Trophoblast cell (in vitro differentiated cells and primary cell): ENCODE measurements at regions not wholly inside any gene's neighbourhood (a gene's known extent, or its start where the extent isn't known, plus 50 kb on each side); places are given as distances from the start of the nearest gene placed in this dataset.
"Not testable (repeated sequence)": the region's sequence is repeated elsewhere in the genome, so short reads cannot be mapped to it uniquely, and the experiment has no call there.

ENCODE experiments used
- DNase-seq, 2 donors: peaks; one replicate each; pipeline ENCODE4 v3.0.0-alpha.2; 2016
- H2AFZ ChIP-seq: 2 replicates; pipeline ENCODE4 v1.6.1; 2013; ENCODE audit warnings: low read length, moderate library complexity, mild to moderate bottlenecking; ENCODE audit not compliant: insufficient read depth, poor library complexity
- H2AK5ac ChIP-seq: 2 replicates; pipeline ENCODE4 v1.6.1; 2013; ENCODE audit warnings: mild to moderate bottlenecking, low read length
- H2BK120ac ChIP-seq: 2 replicates; pipeline ENCODE4 v1.6.1; 2013; ENCODE audit warnings: low read length, mild to moderate bottlenecking, moderate library complexity; ENCODE audit not compliant: insufficient read depth, poor library complexity
- H2BK12ac ChIP-seq: 2 replicates; pipeline ENCODE4 v1.6.1; 2013; ENCODE audit warnings: mild to moderate bottlenecking, low read length, moderate library complexity
- H2BK5ac ChIP-seq: 2 replicates; pipeline ENCODE4 v1.6.1; 2013; ENCODE audit warnings: low read length, low read depth, moderate library complexity, mild to moderate bottlenecking; ENCODE audit not compliant: poor library complexity
- H3K14ac ChIP-seq: 2 replicates; pipeline ENCODE4 v1.6.1; 2013; ENCODE audit warnings: mild to moderate bottlenecking, low read length
- H3K18ac ChIP-seq: 2 replicates; pipeline ENCODE4 v1.6.1; 2013; ENCODE audit warnings: mild to moderate bottlenecking, low read length
- H3K23ac ChIP-seq: 2 replicates; pipeline ENCODE4 v1.6.1; 2013; ENCODE audit warnings: low read length
- H3K27ac ChIP-seq: 2 replicates; pipeline ENCODE4 v1.5.1; 2013; ENCODE audit warnings: low read depth, mild to moderate bottlenecking, inconsistent platforms, low read length, moderate library complexity
- H3K27me3 ChIP-seq: 2 replicates; pipeline ENCODE4 v1.6.1; 2013; ENCODE audit warnings: inconsistent platforms, mild to moderate bottlenecking, low read length, moderate library complexity; ENCODE audit not compliant: insufficient read depth
- H3K36me3 ChIP-seq, 2 experiments: 1 replicate in 1 of 2; 2 replicates in 1 of 2; pipeline ENCODE4 v1.6.1; 2013; ENCODE audit warnings: low read length in 2 of 2, mild to moderate bottlenecking in 2 of 2, moderate library complexity in 1 of 2; ENCODE audit not compliant: insufficient read depth in 2 of 2, control insufficient read depth in 1 of 2
- H3K4ac ChIP-seq: 2 replicates; pipeline ENCODE4 v1.6.1; 2013; ENCODE audit warnings: low read depth, mild to moderate bottlenecking, low read length, moderate library complexity
- H3K4me1 ChIP-seq, 2 experiments: 1 replicate in 1 of 2; 2 replicates in 1 of 2; pipeline ENCODE4 v1.6.1; 2013; ENCODE audit warnings: low read length in 2 of 2, mild to moderate bottlenecking in 2 of 2, moderate library complexity in 1 of 2; ENCODE audit not compliant: insufficient read depth in 2 of 2, control insufficient read depth in 1 of 2
- H3K4me2 ChIP-seq: 2 replicates; pipeline ENCODE4 v1.6.1; 2013; ENCODE audit warnings: inconsistent platforms, mild to moderate bottlenecking, low read length, moderate library complexity
- H3K4me3 ChIP-seq: 2 replicates; pipeline ENCODE4 v1.5.1; 2013; ENCODE audit warnings: mild to moderate bottlenecking, low read depth, low read length, inconsistent platforms
- H3K79me1 ChIP-seq: one replicate; pipeline ENCODE4 v1.6.1; 2013; ENCODE audit warnings: low read length
- H3K79me2 ChIP-seq: 2 replicates; pipeline ENCODE4 v1.6.1; 2013; ENCODE audit warnings: low read length, mild to moderate bottlenecking; ENCODE audit not compliant: control insufficient read depth, insufficient read depth, poor library complexity
- H3K9ac ChIP-seq: 2 replicates; pipeline ENCODE4 v1.6.1; 2013; ENCODE audit warnings: mild to moderate bottlenecking, low read length
- H3K9me3 ChIP-seq: 2 replicates; pipeline ENCODE4 v1.6.1; 2013; ENCODE audit warnings: low read depth, mild to moderate bottlenecking, control low read depth, inconsistent platforms, low read length; ENCODE audit not compliant: insufficient read depth
- H4K12ac ChIP-seq: 2 replicates; pipeline ENCODE4 v1.6.1; 2013; ENCODE audit warnings: low read depth, mild to moderate bottlenecking, low read length, moderate library complexity
- H4K8ac ChIP-seq: 2 replicates; pipeline ENCODE4 v1.6.1; 2013; ENCODE audit warnings: low read depth, mild to moderate bottlenecking, low read length, moderate library complexity
- H4K91ac ChIP-seq: one replicate; pipeline ENCODE4 v1.6.1; 2013; ENCODE audit warnings: low read depth, mild to moderate bottlenecking, low read length, moderate library complexity
- WGBS: extraction: QIAGEN DNeasy Blood & Tissue Kit; methylation state at CpG from one replicate; pipeline ENCODE4 v1.1.7; 2013; ENCODE audit warnings: missing lambda C conversion rate; ENCODE audit not compliant: insufficient read length, insufficient coverage; ENCODE audit errors: extremely low coverage; 5-methylcytosine and 5-hydroxymethylcytosine counted together

- Histone ChIP-seq H3K4me1 (no peaks in the 10 kb centered on the region), H4K12ac (no peak overlapping the region), H3K79me2 (no peaks in the 10 kb centered on the region), H2BK5ac (no peak overlapping the region), H3K9ac (no peak overlapping the region), H3K18ac (no peak overlapping the region), H2AFZ (no peak overlapping the region), H3K27me3 (no peaks in the 10 kb centered on the region), H3K4me3 (no peak overlapping the region), H2BK120ac (no peak overlapping the region), H3K36me3 (no peaks in the 10 kb centered on the region), H3K9me3 (no peaks in the 10 kb centered on the region), H2AK5ac (no peak overlapping the region), H2BK12ac (no peak overlapping the region), H3K4me2 (no peak overlapping the region), H4K91ac (no peak overlapping the region), H3K14ac (no peak overlapping the region), H3K4ac (no peak overlapping the region), H3K79me1 (no peaks in the 10 kb centered on the region), H4K8ac (no peak overlapping the region), H3K27ac (no peak overlapping the region), H3K23ac (no peak overlapping the region)
- WGBS = no CpG with 5 or more reads among the region's 2 CpGs
- DNase-seq = peak in 1 of 2 donors; percentile 48
These were observed 132.4 kb downstream of the SEPTIN14 start for GRCh38 chr7:55730197-55730596.

GRCh38 chr7:55723621-55723941 is 139.0 kb downstream of the SEPTIN14 start:
- Histone ChIP-seq H3K4me3 (no peak overlapping the region), H3K4me2 (no peak overlapping the region), H4K12ac (no peak overlapping the region), H4K91ac (no peak overlapping the region), H2AK5ac (no peak overlapping the region), H2BK12ac (no peak overlapping the region), H3K27ac (no peak overlapping the region), H3K14ac (no peak overlapping the region), H2BK120ac (no peak overlapping the region), H3K9me3 (no peaks in the 10 kb centered on the region), H3K4me1 (no peaks in the 10 kb centered on the region), H2BK5ac (no peak overlapping the region), H3K4ac (no peak overlapping the region), H3K23ac (no peak overlapping the region), H4K8ac (no peak overlapping the region), H3K79me2 (no peaks in the 10 kb centered on the region), H3K27me3 (no peaks in the 10 kb centered on the region), H3K9ac (no peak overlapping the region), H2AFZ (no peak overlapping the region), H3K18ac (no peak overlapping the region), H3K36me3 (no peaks in the 10 kb centered on the region), H3K79me1 (no peaks in the 10 kb centered on the region)
- no CpG with 5 or more reads among the region's 7 CpGs for WGBS
- DNase-seq = no peak

- not testable (repeated sequence) for H2BK12ac ChIP-seq, H3K4ac ChIP-seq, H3K18ac ChIP-seq, H2AFZ ChIP-seq, DNase-seq, H3K79me2 ChIP-seq, H3K9ac ChIP-seq, H4K91ac ChIP-seq, H4K8ac ChIP-seq, H3K27me3 ChIP-seq, H3K14ac ChIP-seq, H3K23ac ChIP-seq, H4K12ac ChIP-seq, H2BK120ac ChIP-seq, H3K27ac ChIP-seq, H3K36me3 ChIP-seq, H3K79me1 ChIP-seq, H3K9me3 ChIP-seq, H3K4me3 ChIP-seq, H2AK5ac ChIP-seq, H2BK5ac ChIP-seq, H3K4me2 ChIP-seq, H3K4me1 ChIP-seq
- no CpG with 5 or more reads among the region's 7 CpGs for WGBS
These were observed 139.5 kb downstream of the SEPTIN14 start for GRCh38 chr7:55722874-55723620.

GRCh38 chr7:55721004-55721403 is 141.5 kb downstream of the SEPTIN14 start:
- H4K91ac ChIP-seq, H3K4me3 ChIP-seq, H3K18ac ChIP-seq, H2AK5ac ChIP-seq, H3K4me1 ChIP-seq, DNase-seq, H2BK12ac ChIP-seq, H3K36me3 ChIP-seq, H3K9ac ChIP-seq, H3K27me3 ChIP-seq, H4K8ac ChIP-seq, H2BK120ac ChIP-seq, H3K27ac ChIP-seq, H2BK5ac ChIP-seq, H3K79me2 ChIP-seq, H2AFZ ChIP-seq, H3K4ac ChIP-seq, H3K23ac ChIP-seq, H3K9me3 ChIP-seq, H3K4me2 ChIP-seq, H3K14ac ChIP-seq, H4K12ac ChIP-seq, H3K79me1 ChIP-seq: not testable (repeated sequence)
- WGBS = no CpG with 5 or more reads among the region's 1 CpG
